ENCODE measurements at regions not wholly inside any gene's neighbourhood (a gene's known extent, or its start where the extent isn't known, plus 50 kb on each side); places are given as distances from the start of the nearest gene placed in this dataset.

- Histone ChIP-seq H3K27ac (no peak overlapping the region), H3K4me3 (no peak overlapping the region)
Observed at GRCh38 chr13:74836628-74837027, 645.3 kb downstream of the TBC1D4 start.

DNA sequence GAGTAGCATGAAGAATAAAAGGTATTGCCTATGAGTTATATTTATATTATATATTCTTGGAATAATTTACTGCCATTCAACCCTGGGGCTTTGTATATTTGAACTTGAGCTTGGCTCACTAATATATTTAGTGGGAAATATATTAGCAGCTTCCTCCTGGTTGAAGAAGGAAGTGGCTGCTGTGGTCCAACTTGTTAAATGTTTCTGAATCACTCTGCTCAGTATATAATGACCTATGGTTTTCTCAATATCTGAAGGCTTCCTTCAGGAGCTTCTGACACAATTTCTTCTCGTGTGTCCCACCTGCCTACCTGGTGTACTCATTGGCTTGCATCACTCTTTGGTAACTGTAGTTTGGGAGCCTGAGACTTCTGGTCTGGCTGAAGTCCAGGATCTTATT, 646.4 kb downstream of the TBC1D4 start:
- H3K4me3 ChIP-seq, result no peak overlapping the region
- no peak overlapping the region for H3K27ac ChIP-seq

DNA sequence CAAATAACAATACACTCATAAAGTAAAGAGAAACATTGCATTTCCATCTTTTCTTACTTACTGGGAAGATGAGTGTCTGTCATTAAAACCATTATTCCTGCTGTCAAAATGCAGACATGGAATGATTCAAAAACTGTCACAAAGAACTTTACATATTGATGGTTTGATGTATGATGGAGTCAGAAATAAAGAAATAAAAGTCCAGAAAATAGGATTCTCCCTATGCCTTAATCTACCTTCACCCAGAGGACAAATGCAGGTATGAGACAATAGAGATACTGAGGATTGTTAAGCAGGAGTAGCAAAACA, 656.1 kb downstream of the TBC1D4 start:
- no peak overlapping the region for H3K27ac ChIP-seq
- H3K4me3 ChIP-seq, result no peak overlapping the region

DNA sequence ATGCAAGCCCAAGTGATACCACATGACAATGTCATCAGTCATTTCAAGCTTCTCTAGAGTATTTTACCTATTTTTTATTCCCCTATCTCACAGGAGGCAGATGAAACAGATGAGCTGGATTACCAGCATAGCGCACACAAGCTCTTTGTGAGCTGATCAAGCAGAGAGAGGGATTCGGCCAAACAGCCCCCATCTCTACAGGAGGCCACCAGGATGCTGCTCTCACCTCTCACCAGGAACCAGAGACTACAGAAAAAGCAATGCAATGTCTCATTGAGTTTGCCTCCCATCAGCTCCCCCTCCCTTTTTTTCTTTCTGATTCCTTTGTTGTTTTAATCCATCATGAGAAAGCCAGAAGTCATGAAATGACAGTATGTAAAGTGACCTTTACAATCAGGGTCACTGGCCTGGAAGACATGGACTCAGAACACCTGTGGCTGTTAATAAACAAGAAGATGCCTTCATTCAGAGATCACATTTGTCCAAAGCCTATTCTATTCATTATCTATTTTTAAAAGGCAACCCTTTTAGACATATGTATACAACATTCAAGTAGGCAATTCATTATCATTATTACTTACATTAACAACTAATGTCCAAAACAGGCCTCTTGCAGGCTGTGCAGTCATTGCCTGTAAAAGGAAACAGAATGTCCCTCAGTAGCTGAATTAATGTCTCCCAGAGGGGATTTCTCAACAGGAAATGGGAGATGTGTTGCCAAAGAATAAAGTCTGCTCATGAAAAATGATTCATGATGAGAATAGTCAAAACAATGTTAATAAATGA, 656.6 kb downstream of the TBC1D4 start:
- peak overlapping the region in 3 of 21 experiments; percentile 22 to 59 (median 36) for H3K27ac ChIP-seq
- no peak overlapping the region for H3K4me3 ChIP-seq

DNA sequence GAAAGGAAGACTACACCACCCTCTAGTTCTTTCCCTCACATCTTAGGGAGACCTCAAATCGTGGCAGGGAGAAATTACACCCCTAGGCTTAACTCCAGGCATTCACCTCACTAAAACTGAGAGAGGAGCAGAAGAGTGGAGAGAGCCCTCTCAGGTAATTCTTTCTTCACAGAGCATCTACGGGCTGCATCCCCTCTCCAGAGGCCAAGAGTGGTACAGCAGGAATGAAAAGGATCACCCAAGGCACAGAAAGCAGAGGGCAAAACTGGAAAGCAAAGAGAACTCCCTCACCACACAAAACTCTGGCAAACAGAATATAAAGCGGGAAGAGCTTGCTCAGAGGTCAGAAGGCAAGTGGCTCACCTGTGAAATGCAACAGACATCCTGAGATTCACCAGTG, 661.2 kb downstream of the TBC1D4 start:
- no peak overlapping the region for H3K4me3 ChIP-seq
- H3K27ac ChIP-seq, result no peak overlapping the region

GRCh38 chr13:74819549-74819948, 662.4 kb downstream of the TBC1D4 start:
- Histone ChIP-seq H3K27ac (no peak overlapping the region), H3K4me3 (no peak overlapping the region)

DNA sequence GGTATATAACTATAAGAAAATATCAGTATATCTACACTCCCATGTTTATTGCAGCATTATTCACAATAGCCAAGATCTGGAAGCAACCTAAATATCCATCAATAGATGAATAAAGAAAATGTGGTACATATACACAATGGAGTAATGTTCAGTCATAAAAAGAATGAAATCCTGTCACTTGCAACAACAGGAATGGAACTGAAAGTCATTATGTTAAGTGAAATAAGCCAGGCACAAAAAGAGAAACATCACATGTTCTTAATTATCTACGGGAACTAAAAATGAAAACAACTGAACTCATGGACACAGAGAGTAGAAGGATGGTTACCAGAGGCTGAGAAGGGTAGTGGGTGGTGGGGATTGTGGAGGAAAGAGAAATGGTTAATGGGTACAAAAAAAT, 665.2 kb downstream of the TBC1D4 start:
- Histone ChIP-seq H3K27ac (no peak overlapping the region), H3K4me3 (no peak overlapping the region)

GRCh38 chr13:74796157-74796556, 662.0 kb upstream of the KLF12 start:
- Histone ChIP-seq H3K27ac (no peak overlapping the region), H3K4me3 (no peak overlapping the region)

GRCh38 chr13:74795526-74795925, 661.3 kb upstream of the KLF12 start:
- H3K27ac ChIP-seq, result no peak overlapping the region
- H3K4me3 ChIP-seq, result no peak overlapping the region

DNA sequence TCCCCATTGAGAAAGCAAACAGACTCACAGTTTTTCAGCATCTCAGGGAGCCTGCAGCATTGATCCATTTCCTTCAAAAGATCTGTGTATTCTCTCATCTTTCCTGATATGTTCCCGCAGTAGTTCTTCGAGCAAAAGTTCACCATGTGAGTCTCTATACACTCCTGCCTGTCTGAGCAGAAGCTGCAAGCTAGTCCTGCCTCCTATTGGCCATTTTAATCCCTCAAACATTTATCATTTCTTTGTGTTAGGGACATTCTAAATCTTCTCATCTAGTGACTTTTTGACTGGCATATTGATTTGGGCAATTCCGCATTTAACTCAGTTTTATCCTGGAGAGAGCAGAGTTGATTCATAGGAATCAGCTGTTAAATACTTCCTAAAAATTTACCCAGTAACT, 660.4 kb upstream of the KLF12 start:
- H3K4me3 ChIP-seq, result no peak overlapping the region
- H3K27ac ChIP-seq, result no peak overlapping the region

GRCh38 chr13:74794147-74794546, 659.9 kb upstream of the KLF12 start:
- no peak overlapping the region for H3K4me3 ChIP-seq
- H3K27ac ChIP-seq, result no peak overlapping the region

DNA sequence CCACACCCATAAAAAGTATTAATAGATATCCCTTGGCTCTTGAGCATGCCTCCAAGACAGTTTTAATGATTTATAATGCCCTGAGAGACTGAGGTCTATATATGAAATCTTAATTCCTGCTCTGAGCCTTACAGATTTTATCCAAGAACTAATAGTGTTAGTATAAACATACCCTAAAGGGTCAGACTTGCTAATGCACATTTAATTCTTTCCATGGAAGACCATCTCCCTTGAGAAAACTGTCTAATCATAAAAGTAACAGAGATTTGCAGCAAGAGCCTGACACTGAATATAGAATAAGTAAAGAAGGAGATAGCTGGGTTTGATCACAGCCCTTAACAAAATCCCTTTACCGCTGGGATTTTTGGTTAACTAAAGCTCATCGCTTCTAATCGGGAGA, 650.8 kb upstream of the KLF12 start:
- H3K27ac ChIP-seq, result no peak overlapping the region
- no peak overlapping the region for H3K4me3 ChIP-seq

DNA sequence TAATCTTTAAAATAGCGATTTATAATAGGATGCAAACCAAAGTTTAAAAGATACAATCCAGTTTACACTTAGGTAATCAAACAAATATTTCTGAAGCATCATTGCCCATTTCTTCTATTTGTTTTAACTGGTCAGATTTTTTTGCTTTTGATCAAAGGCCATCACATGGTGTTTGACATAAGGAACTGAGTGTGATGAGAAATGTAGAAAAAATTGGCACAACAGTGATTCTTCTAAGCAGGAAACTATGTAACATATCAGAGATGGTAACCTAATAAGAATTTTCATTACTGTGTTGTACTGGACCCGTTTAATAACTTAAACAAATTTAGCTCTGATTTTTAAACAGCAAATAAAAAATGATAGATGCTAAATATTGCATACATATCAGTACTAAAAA, 644.7 kb upstream of the KLF12 start:
- no peak overlapping the region for H3K27ac ChIP-seq
- H3K4me3 ChIP-seq, result no peak overlapping the region

DNA sequence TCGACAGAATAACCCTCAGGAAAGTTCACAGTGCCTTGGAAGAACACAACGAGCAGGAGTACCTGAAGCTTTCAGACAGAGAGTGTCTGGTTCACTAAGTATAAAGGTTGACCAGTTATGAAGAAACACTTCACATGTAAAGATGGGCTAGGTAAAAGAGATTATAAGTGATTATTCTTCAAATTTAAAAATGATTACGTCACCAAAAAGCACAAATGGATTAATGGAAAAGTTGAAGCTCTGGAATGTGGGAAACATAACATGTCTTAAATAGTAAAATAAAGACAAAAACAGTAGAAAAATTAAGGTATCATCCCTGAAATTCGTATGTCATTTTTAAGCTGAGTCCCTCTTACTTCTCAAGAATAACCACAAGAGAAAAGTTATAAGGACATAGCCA, 643.9 kb upstream of the KLF12 start:
- Histone ChIP-seq H3K27ac (no peak overlapping the region), H3K4me3 (no peak overlapping the region)

GRCh38 chr13:74774264-74774663, 640.1 kb upstream of the KLF12 start:
- Histone ChIP-seq H3K4me3 (no peak overlapping the region), H3K27ac (no peak overlapping the region)

DNA sequence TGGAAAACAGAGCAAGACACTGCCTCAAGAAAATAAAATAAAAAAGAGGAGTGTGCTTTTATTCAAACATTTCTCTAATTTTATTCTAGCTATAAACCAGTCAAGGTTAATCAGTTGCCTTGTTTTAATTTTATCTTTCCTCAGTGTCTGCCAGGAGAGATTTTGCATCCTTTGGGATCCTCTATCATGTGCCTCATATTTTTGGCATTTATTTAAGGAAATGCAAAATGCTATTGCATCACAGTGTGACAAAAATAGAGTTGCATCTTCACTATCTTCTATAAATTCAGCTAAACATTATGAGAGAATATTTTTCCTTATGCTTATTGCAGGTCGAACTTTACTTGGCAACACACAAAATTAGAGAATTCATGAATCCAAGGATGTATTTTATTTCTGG, 639.0 kb upstream of the KLF12 start:
- Histone ChIP-seq H3K4me3 (no peak overlapping the region), H3K27ac (no peak overlapping the region)

DNA sequence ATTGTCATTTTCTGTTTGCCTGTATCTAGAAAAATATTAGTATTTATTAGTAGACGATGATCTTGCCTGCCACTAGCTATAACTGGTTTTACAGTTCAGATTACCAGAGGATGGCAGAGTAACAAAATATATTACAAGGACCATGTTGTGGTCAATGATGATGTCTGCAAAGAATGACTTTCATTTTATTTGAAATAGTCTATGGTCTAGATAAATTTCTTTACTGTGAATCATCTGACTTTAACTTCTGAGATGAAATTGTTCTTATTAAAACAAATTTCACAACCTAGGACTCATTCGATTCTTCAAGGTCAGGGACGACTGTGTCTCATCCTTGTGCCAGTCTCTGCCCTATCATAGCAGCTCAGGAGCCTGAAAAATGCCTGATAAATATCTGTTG, 637.8 kb upstream of the KLF12 start:
- no peak overlapping the region for H3K4me3 ChIP-seq
- peak overlapping the region in 2 of 21 experiments; percentile 47 to 50 for H3K27ac ChIP-seq

DNA sequence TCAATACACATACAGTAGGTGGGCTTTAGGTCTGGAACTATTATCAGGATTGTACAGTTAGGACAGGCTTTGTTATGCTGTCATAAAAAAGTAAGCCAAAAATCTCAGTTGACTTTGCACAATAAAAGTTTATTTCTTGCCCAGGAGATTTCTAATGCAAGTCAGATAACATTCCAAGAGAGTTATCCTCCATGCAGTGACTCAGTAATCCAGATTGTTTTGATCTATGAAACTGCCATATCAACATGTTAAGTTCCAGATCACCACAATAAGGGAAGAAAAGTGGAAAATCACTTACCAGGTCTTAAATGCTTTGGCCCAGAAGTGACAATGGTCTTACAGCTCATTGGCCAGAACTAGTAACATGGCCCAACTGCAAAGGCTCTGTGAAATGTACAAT, 636.2 kb upstream of the KLF12 start:
- no peak overlapping the region for H3K4me3 ChIP-seq
- H3K27ac ChIP-seq, result peak overlapping the region in 2 of 21 experiments; percentile 65 to 70

- Histone ChIP-seq H3K27ac (peak overlapping the region in 1 of 21 experiments; percentile 50), H3K4me3 (no peak overlapping the region)
Observed at GRCh38 chr13:74769333-74769732, 635.1 kb upstream of the KLF12 start.

DNA sequence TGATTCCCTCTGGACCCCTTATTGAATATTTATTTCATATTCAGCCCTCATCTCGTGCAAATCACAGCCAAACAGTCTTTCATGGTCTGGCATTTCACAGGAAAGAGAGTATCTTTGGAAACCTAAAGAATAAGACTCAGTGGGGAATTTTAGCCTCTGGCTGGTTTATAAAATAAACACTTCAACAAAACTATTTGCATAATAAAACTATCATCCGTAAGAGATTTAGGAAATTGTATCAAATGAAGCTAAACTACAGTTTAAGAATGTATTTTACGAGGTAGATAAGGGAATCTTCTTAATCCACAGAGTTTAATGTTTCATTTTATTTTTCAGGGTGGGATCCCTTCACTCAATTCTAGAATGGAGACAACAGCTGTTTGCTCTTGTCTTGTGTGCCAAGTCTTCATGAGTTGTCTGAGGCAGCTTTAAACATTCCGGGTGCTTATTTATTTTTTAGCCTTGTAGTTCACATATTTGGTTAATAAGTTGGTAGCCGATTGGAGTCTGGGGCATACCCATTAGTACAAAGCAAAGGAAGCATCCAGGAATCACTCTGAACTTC, 634.4 kb upstream of the KLF12 start:
- Histone ChIP-seq H3K4me3 (no peak overlapping the region), H3K27ac (no peak overlapping the region)

- Histone ChIP-seq H3K27ac (no peak overlapping the region), H3K4me3 (no peak overlapping the region)
Observed at GRCh38 chr13:74767050-74767449, 632.8 kb upstream of the KLF12 start.

DNA sequence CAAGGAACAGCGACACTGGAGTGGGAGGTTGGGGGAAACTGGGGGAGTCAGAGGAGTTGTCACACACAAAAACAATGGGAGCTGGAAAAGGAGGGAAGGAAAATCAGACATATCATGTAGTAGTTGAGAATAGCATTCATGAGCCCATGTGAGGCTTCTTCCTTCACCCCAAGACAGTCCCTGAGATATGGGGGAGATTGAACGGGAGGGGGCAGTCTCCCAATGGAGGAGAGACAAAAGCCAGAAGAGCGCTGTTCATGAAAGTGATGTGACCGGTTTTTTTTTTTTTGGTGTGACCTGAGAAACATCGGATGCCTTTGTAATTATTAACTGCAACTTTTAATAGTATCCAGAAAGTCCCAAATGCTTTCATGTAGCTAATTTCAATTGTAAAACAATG, 631.8 kb upstream of the KLF12 start:
- Histone ChIP-seq H3K4me3 (no peak overlapping the region), H3K27ac (no peak overlapping the region)

Measured in skin epidermis (tissue), 12 donors.